ENCODE measurements at regions not wholly inside any gene's neighbourhood (a gene's known extent, or its start where the extent isn't known, plus 50 kb on each side); places are given as distances from the start of the nearest gene placed in this dataset.

GRCh38 chr17:53129863-53130262 is 692.9 kb upstream of the KIF2B start:
- no peaks in the 10 kb centered on the region for H3K4me1 Mint-ChIP-seq (ENCODE audit: low read depth)
- H3K4me3 Mint-ChIP-seq: no peak overlapping the region
- H3K27ac Mint-ChIP-seq: no peak overlapping the region
- peaks cover 1% of the 10 kb centered on the region for H3K9me3 Mint-ChIP-seq
- intact Hi-C loops (cut with micrococcal nuclease): no loop called here
- no peaks in the 10 kb centered on the region for H3K27me3 Mint-ChIP-seq (ENCODE audit: low read depth)
- DNase-seq: no peak
- H3K36me3 Mint-ChIP-seq (ENCODE audit: low read depth): no peaks in the 10 kb centered on the region
- CTCF ChIA-PET: no interaction called here

DNA sequence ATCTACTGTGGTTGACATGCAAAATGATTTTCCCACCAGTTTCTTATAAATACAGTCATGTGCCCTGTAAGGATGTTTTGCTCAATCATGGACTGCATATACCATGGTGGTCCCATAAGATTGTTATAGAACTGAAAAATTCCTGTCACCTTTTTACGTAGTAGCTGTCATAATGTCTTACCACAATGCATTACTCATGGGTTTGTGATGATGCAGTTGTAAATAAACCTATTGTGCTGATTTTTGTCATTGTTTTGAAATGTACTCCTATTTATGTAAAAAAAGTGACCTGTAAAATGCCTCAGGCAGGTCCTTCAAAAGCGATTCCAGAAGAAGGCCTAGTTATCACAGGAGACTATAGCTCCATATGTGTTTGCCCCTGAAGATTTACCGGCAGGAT is 695.4 kb upstream of the KIF2B start:
- Mint-ChIP-seq H3K27me3 (ENCODE audit: low read depth) (no peaks in the 10 kb centered on the region), H3K4me3 (no peak overlapping the region), H3K27ac (no peak overlapping the region), H3K4me1 (ENCODE audit: low read depth) (no peaks in the 10 kb centered on the region), H3K36me3 (ENCODE audit: low read depth) (no peaks in the 10 kb centered on the region), H3K9me3 (peaks cover 1% of the 10 kb centered on the region)
- intact Hi-C loops (cut with micrococcal nuclease): no loop called here
- DNase-seq: no peak
- CTCF ChIA-PET: no interaction called here

DNA sequence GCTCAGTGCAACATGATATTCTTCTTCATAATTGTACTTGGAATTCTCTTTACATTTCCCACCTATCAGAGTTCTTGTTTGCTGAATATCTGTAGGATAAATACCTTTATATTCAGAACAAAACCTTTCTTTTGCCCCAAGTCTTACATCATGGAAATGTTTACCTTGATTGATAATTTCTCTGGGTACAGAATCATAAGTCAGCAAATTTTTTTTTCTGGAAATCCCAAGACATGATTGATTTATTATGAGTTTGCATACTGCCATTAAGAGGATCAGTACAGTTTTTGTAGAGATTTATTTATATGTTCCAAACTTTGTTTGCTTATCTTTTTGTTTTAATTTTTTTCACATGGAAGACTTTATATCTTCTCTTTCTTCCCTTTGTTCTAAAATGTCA is 699.8 kb upstream of the KIF2B start:
- Mint-ChIP-seq H3K36me3 (ENCODE audit: low read depth) (no peaks in the 10 kb centered on the region), H3K9me3 (no peaks in the 10 kb centered on the region), H3K27me3 (ENCODE audit: low read depth) (no peaks in the 10 kb centered on the region), H3K27ac (no peak overlapping the region), H3K4me3 (no peak overlapping the region), H3K4me1 (ENCODE audit: low read depth) (no peaks in the 10 kb centered on the region)
- DNase-seq: no peak
- CTCF ChIA-PET: no interaction called here
- intact Hi-C loops (cut with micrococcal nuclease): no loop called here

DNA sequence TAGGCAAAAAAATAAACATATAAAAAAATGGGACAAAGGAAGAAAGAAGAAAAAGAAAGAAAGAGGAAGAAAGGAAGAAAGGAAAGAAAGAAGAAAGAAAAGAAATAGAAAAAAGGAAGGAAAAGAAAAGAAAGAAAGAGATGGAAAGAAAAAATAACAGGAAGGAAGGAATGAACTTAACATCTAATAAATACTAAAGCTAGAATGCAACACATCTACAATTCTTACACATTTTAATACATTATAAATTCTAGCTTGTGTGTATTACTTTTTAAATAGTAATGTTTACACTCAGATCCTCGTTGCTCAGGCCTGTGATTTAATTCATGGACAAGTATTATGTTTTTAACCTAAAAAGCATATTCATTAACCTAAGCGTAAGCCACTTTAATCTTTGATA is 703.0 kb upstream of the KIF2B start:
- H3K9me3 Mint-ChIP-seq: peaks cover 16% of the 10 kb centered on the region
- H3K36me3 Mint-ChIP-seq (ENCODE audit: low read depth): no peaks in the 10 kb centered on the region
- CTCF ChIA-PET: no interaction called here
- no peaks in the 10 kb centered on the region for H3K27me3 Mint-ChIP-seq (ENCODE audit: low read depth)
- H3K4me1 Mint-ChIP-seq (ENCODE audit: low read depth): no peaks in the 10 kb centered on the region
- intact Hi-C loops (cut with micrococcal nuclease): no loop called here
- H3K4me3 Mint-ChIP-seq: no peak overlapping the region
- DNase-seq: no peak
- H3K27ac Mint-ChIP-seq: no peak overlapping the region

- Mint-ChIP-seq H3K9me3 (peaks cover 16% of the 10 kb centered on the region), H3K4me1 (ENCODE audit: low read depth) (no peaks in the 10 kb centered on the region), H3K27me3 (ENCODE audit: low read depth) (no peaks in the 10 kb centered on the region), H3K36me3 (ENCODE audit: low read depth) (no peaks in the 10 kb centered on the region), H3K4me3 (no peak overlapping the region), H3K27ac (no peak overlapping the region)
- intact Hi-C loops (cut with micrococcal nuclease): no loop called here
- DNase-seq: no peak
- CTCF ChIA-PET: no interaction called here
Measured at GRCh38 chr17:53118948-53119347, 703.8 kb upstream of the KIF2B start.

DNA sequence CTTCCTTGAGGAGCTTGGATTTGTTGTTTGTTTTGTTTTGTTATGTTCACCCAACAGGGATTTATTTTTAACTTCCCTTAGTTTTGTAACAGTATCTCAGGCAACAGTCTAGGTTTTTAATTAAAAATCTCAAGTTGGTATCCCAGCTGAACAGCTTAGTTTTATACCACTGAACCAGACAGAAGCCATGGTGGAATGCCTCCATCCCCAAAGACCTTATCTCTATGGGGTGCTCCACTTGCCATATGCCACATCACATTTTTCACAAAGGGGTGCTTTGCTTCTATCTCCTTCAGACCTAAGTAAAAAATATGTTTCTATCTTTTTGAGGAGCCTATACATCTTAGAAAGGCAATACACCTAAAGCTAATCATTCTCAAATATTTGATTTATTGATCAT is 715.8 kb upstream of the KIF2B start:
- Mint-ChIP-seq H3K36me3 (ENCODE audit: low read depth) (no peaks in the 10 kb centered on the region), H3K27me3 (ENCODE audit: low read depth) (no peaks in the 10 kb centered on the region), H3K4me1 (ENCODE audit: low read depth) (no peaks in the 10 kb centered on the region), H3K27ac (no peak overlapping the region), H3K4me3 (no peak overlapping the region), H3K9me3 (peaks cover 11% of the 10 kb centered on the region)
- CTCF ChIA-PET: no interaction called here
- no peak for DNase-seq
- intact Hi-C loops (cut with micrococcal nuclease): no loop called here

GRCh38 chr17:53101706-53102105 is 721.0 kb upstream of the KIF2B start:
- Mint-ChIP-seq H3K9me3 (peaks cover 12% of the 10 kb centered on the region), H3K4me3 (no peak overlapping the region), H3K27me3 (ENCODE audit: low read depth) (no peaks in the 10 kb centered on the region), H3K27ac (no peak overlapping the region), H3K36me3 (ENCODE audit: low read depth) (no peaks in the 10 kb centered on the region), H3K4me1 (ENCODE audit: low read depth) (no peaks in the 10 kb centered on the region)
- intact Hi-C loops (cut with micrococcal nuclease): no loop called here
- CTCF ChIA-PET: no interaction called here
- DNase-seq: no peak

- Mint-ChIP-seq H3K27me3 (ENCODE audit: low read depth) (no peaks in the 10 kb centered on the region), H3K27ac (no peak overlapping the region), H3K4me1 (ENCODE audit: low read depth) (no peaks in the 10 kb centered on the region)
Measured at GRCh38 chr17:53100126-53100525, 722.6 kb upstream of the KIF2B start.

GRCh38 chr17:53093391-53093790 is 729.3 kb upstream of the KIF2B start:
- Mint-ChIP-seq H3K4me3 (no peak overlapping the region), H3K27ac (no peak overlapping the region), H3K9me3 (peaks cover 11% of the 10 kb centered on the region), H3K27me3 (ENCODE audit: low read depth) (no peaks in the 10 kb centered on the region), H3K4me1 (ENCODE audit: low read depth) (no peaks in the 10 kb centered on the region), H3K36me3 (ENCODE audit: low read depth) (no peaks in the 10 kb centered on the region)
- CTCF ChIA-PET: no interaction called here
- no peak for DNase-seq
- intact Hi-C loops (cut with micrococcal nuclease): no loop called here

More at GRCh38 chr17:53100126-53100525, 722.6 kb upstream of the KIF2B start:
- intact Hi-C loops (cut with micrococcal nuclease): no loop called here
- CTCF ChIA-PET: no interaction called here
- Mint-ChIP-seq H3K9me3 (peaks cover 14% of the 10 kb centered on the region), H3K4me3 (no peak overlapping the region), H3K36me3 (ENCODE audit: low read depth) (no peaks in the 10 kb centered on the region)
- no peak for DNase-seq

DNA sequence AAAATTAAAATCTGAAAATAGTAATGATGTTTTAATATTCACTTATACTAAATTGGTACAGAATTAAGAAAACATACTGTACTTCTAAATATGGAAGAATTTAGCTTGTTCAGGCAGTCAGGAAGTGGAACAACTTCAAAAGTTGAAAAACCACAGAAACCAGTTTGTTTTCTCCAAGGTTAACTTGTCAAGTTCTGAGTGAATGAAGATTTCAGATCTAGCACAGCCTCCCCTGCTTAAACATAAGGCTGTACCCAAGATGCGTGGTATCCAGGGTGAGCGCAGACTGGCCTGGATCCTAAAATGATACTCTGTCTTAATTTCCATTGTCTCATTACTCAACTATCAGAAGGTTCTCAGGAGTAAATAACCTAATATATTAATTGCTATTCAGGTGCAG is 730.7 kb upstream of the KIF2B start:
- intact Hi-C loops (cut with micrococcal nuclease): no loop called here
- Mint-ChIP-seq H3K4me3 (no peak overlapping the region), H3K27ac (no peak overlapping the region), H3K36me3 (ENCODE audit: low read depth) (no peaks in the 10 kb centered on the region), H3K4me1 (ENCODE audit: low read depth) (no peaks in the 10 kb centered on the region), H3K9me3 (peaks cover 8% of the 10 kb centered on the region), H3K27me3 (ENCODE audit: low read depth) (no peaks in the 10 kb centered on the region)
- DNase-seq: no peak
- CTCF ChIA-PET: no interaction called here

DNA sequence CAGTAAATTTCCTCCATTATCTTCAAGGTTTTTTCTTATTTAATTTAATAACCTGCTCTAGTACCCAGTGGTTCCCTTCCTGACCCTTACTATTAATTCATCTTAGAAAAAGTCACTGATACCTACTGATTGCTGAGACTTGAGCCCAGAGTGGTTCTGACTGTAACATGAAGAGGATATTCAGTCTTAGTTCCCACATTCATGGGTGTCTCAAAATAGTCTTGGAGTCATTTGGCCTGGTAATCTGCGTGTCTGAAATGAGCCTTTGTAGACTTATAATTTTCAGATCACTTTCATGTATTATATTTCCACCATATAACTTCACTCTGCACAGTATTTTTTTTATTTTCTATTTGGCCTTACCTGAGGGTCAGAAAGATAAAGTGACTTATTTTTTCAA is 732.0 kb upstream of the KIF2B start:
- peaks cover 3% of the 10 kb centered on the region for H3K9me3 Mint-ChIP-seq
- intact Hi-C loops (cut with micrococcal nuclease): no loop called here
- DNase-seq: no peak
- no peaks in the 10 kb centered on the region for H3K27me3 Mint-ChIP-seq (ENCODE audit: low read depth)
- no peaks in the 10 kb centered on the region for H3K4me1 Mint-ChIP-seq (ENCODE audit: low read depth)
- H3K27ac Mint-ChIP-seq: no peak overlapping the region
- no peak overlapping the region for H3K4me3 Mint-ChIP-seq
- CTCF ChIA-PET: no interaction called here
- H3K36me3 Mint-ChIP-seq (ENCODE audit: low read depth): no peaks in the 10 kb centered on the region

GRCh38 chr17:53088481-53088880 is 734.2 kb upstream of the KIF2B start:
- intact Hi-C loops (cut with micrococcal nuclease): no loop called here
- no peak for DNase-seq
- peaks cover 3% of the 10 kb centered on the region for H3K9me3 Mint-ChIP-seq
- H3K4me3 Mint-ChIP-seq: no peak overlapping the region
- H3K36me3 Mint-ChIP-seq (ENCODE audit: low read depth): no peaks in the 10 kb centered on the region
- H3K27ac Mint-ChIP-seq: no peak overlapping the region
- no peaks in the 10 kb centered on the region for H3K27me3 Mint-ChIP-seq (ENCODE audit: low read depth)
- no peaks in the 10 kb centered on the region for H3K4me1 Mint-ChIP-seq (ENCODE audit: low read depth)
- CTCF ChIA-PET: no interaction called here

GRCh38 chr17:53061446-53061845 is 761.3 kb upstream of the KIF2B start:
- Mint-ChIP-seq H3K4me1 (ENCODE audit: low read depth) (no peaks in the 10 kb centered on the region), H3K27ac (no peak overlapping the region), H3K36me3 (ENCODE audit: low read depth) (no peaks in the 10 kb centered on the region), H3K4me3 (no peak overlapping the region), H3K9me3 (peaks cover 13% of the 10 kb centered on the region), H3K27me3 (ENCODE audit: low read depth) (no peaks in the 10 kb centered on the region)
- CTCF ChIA-PET: no interaction called here
- DNase-seq: no peak
- intact Hi-C loops (cut with micrococcal nuclease): no loop called here

GRCh38 chr17:53058031-53058430 is 764.7 kb upstream of the KIF2B start:
- Mint-ChIP-seq H3K27ac (no peak overlapping the region), H3K4me1 (ENCODE audit: low read depth) (no peaks in the 10 kb centered on the region), H3K9me3 (peaks cover 22% of the 10 kb centered on the region), H3K4me3 (no peak overlapping the region), H3K27me3 (ENCODE audit: low read depth) (no peaks in the 10 kb centered on the region), H3K36me3 (ENCODE audit: low read depth) (no peaks in the 10 kb centered on the region)
- intact Hi-C loops (cut with micrococcal nuclease): no loop called here
- no peak for DNase-seq
- CTCF ChIA-PET: no interaction called here

All from activated naive CD4-positive, alpha-beta T cell treated with anti-CD3 and anti-CD28 coated beads for 36 hours (primary cell).